GM12864 (cell line): ENCODE measurements at regions not wholly inside any gene's neighbourhood (a gene's known extent, or its start where the extent isn't known, plus 50 kb on each side); places are given as distances from the start of the nearest gene placed in this dataset.

Source experiments
- DNase-seq: peaks from one replicate; pipeline ENCODE4 v3.0.0-alpha.2; 2011; ENCODE audit warnings: low read depth
- H3K4me3 ChIP-seq: 2 replicates; pipeline ENCODE4 v1.5.1; 2011; ENCODE audit warnings: mild to moderate bottlenecking, low read depth, low read length, control low read depth
- TF ChIP-seq, protein P1 (sequence below): IDR thresholded peaks from 2 replicates; pipeline ENCODE4 v1.5.1; 2011; ENCODE audit warnings: low read depth, mild to moderate bottlenecking, moderate library complexity, low read length, control low read depth, inconsistent platforms; ENCODE audit errors: missing control alignments

DNA sequence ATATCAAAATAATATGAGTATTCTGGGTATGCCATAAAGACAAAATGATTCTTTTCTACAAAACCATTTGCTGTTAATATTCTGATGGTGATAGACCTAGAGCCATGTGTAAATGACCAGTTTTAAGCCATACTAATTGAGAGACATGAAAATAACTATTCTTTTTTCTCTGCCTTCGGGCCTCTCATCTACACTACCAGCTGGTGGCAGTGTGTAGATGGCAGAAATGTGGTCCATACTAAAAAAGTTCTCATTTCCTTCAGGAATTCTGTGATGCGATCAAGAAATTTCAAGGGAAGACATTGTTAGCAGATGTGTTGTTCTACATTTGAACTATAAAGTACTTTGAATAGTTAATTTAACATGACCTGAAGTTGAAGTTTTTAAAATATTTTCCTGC lies 485.2 kb downstream of the TRIB2 start:
- no peak for DNase-seq
- no peak overlapping the region for H3K4me3 ChIP-seq
- TF ChIP-seq, protein P1, sequence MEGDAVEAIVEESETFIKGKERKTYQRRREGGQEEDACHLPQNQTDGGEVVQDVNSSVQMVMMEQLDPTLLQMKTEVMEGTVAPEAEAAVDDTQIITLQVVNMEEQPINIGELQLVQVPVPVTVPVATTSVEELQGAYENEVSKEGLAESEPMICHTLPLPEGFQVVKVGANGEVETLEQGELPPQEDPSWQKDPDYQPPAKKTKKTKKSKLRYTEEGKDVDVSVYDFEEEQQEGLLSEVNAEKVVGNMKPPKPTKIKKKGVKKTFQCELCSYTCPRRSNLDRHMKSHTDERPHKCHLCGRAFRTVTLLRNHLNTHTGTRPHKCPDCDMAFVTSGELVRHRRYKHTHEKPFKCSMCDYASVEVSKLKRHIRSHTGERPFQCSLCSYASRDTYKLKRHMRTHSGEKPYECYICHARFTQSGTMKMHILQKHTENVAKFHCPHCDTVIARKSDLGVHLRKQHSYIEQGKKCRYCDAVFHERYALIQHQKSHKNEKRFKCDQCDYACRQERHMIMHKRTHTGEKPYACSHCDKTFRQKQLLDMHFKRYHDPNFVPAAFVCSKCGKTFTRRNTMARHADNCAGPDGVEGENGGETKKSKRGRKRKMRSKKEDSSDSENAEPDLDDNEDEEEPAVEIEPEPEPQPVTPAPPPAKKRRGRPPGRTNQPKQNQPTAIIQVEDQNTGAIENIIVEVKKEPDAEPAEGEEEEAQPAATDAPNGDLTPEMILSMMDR = no peak

DNA sequence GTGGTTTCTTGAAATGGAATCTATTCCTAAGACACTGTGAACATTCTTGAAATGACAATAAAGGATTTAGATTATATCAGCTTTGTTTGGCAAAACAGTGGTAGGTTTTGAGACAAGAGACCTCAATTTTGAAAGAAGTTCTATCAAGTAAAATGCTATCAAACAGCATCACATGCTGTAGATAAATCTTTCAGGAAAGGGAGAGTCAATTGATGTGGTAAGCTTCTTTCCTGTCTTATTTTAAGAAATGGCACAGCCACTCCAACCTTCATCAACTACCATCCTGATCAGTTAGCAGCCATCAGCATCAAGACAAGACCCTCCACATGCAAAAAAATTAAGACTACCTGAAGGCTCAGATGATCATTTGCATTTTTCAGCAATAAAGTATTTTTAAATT lies 495.4 kb downstream of the TRIB2 start:
- no peak for DNase-seq
- no peak overlapping the region for H3K4me3 ChIP-seq
- TF ChIP-seq, protein P1 = no peak

DNA sequence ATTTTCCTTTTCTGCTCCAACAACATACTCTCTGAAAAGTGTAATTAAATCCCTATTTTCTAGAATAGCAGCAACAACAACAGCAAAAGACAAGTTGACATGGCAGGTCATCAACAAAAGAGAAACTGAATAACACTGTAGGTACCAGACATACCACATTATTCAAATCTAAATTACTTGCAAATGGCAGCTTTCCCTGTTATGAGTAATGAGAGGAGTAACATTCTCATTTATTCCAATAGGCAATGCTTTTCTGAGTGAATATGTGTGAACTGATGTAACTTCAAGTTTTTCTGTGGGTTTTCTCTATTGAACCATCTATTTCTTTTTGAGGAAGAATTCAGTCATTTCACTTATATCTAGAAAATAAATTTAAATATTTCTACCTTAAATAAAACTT lies 501.5 kb downstream of the TRIB2 start:
- TF ChIP-seq, protein P1 = no peak
- no peak for DNase-seq
- no peak overlapping the region for H3K4me3 ChIP-seq

DNA sequence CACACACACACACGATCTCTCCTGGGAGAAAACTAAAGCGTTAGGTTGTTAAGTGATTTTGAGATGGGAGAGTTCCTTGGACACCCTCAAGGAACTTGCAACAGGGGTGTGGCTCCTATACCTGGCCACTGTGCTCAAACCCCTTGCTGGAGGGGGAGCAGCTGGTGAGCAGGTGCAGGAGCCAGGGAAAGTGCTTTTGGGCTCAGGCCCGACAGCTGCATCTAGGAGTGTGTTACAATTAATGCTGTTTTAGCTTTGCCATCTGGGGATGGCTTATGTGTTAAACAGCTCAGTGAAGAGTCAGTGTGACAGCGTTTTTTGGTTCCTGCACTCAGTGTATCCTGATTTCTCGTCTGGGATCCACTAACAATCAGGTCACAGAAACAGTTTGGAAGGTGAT lies 510.8 kb downstream of the TRIB2 start:
- no peak for DNase-seq
- H3K4me3 ChIP-seq = no peak overlapping the region
- TF ChIP-seq, protein P1 = no peak

DNA sequence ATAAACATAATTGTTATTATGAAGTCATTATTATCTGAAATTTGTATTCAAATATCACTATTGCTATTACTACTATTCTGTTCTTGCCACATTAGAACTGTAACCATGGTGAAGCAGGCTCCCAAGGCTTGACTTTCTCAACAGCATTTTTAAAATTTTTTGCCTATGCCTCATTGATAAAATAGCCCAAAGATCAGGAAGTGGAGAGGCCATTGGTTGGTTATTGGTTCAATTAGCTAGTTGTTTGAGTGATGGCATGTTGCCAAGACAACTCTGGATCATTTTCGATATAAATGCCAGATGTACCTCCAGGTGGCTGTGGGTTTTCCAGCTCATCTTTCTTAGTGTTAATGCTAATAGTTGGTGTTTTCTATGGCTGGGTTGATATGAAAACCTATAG lies 513.5 kb downstream of the TRIB2 start:
- TF ChIP-seq, protein P1 = no peak
- no peak for DNase-seq
- H3K4me3 ChIP-seq = no peak overlapping the region

DNA sequence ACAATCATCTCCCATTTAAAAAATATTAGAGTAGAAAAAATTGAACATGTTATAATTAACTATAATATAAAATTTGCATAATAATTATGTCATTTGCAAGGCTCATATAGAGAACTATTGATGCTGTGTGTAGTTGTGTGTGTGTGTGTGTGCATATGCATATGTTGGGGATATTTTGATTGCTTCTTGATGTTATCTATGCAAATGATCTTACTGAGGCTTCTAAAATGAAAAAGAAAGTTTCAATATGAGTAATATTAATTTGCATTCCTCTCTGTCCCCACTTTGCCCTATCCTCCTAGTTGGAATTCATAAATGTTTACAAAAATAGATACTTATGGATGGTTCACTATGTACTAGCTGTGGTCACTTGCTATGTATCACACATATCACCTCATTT lies 523.3 kb downstream of the TRIB2 start:
- H3K4me3 ChIP-seq = no peak overlapping the region
- DNase-seq = no peak
- TF ChIP-seq, protein P1 = no peak

DNA sequence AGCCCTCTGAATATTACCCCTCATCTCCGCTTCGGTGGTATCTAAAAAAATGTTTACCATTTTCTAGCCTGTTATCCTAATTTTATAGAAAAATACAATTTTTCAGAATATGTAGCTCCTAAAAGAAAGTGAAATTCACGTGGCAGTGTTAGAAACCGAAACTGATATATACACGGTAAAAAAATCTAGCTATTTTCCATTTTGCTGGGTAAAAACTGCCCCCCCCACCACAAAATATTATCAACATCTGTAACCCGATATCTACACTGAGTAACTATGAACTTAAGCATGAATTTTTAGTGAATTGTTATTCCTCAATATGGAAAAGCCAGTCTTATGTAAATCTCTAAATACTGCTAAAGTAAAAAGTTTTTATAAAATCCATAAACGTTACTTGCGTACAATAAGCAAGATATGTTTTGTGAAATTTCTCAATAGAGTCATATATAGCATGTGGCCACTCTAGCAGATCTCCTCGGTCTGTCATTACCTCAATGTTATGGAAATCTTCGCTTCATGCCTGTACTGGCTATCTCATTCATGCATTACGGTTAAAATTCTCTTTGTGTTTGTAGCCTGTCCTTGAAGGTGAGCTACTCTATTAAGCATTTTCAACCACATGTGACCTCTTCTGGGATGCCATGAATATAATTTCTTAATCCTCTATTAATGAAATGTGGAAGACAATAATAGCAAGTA lies 524.2 kb downstream of the TRIB2 start:
- TF ChIP-seq, protein P1 = no peak
- no peak for DNase-seq
- H3K4me3 ChIP-seq = no peak overlapping the region; the same call in 1 of the 2 replicates
